ENCODE measurements at regions not wholly inside any gene's neighbourhood (a gene's known extent, or its start where the extent isn't known, plus 50 kb on each side); places are given as distances from the start of the nearest gene placed in this dataset.

DNA sequence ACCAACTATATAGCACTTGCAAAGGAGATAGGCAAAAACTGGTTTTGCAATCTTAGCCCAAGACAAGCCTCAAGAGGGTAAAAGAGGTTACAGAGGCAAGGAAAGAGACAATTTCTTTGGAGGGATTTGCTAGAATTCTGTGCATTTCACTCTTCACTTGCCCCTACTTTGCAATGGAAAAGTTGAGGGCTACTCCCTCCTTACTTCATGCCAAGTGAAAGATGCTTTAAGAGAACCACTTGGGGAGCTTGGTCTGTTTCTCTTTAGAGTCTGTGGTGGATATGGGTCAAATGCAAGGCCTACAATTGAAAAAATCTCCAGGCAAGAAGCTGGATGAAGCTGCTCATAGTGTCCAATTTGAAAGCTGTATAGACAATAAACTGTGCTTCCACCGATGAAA is 167.7 kb upstream of the DIO2 start (continued):
- TF ChIP-seq GATA2 (CRISPR knock-in tag; IDR thresholded peaks at IDR 0.05) = no peak

DNA sequence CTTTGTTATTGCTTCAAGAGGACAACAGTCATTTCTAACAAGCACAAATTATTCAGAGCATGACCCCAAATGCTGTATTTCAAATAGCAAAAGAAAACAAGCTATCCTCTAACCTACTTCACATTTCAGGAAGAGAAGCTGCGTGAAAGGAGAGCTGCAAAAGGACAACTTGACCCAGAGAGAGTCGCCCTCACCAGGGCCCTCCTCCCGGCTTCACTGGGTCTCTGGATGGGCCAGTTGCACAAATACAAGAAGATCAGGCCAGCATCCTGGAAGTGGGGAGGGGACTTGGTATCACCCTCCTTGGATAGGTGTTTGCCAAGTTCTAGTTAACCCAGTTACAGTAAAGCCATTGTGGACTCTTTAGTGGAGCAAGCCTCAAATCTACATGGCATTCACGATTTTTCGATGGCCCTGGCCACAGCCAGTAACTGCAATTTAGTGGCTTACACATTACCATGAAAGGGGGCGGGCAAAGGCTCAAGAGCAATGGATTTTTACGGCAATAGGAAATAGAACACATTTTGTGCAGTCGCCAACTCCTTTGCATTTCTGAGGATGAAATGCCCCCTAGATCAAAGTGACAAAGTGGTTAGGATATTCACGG is 166.9 kb upstream of the DIO2 start:
- CTCF ChIA-PET = interaction anchor here (1.4 kb wide), 1 partner anchor 22 kb away, joined by 3 read pairs; no protein-coding TSS in a partner anchor
- H3K36me3 ChIP-seq (replicated peaks in 1 of 2; ENCODE audit: control insufficient read depth in 1 of 2, insufficient read depth in 2 of 2, low read length in 1 of 2) = no peaks in the 10 kb centered on the region
- no peak for TF ChIP-seq POLR2AphosphoS5 (IDR thresholded peaks at IDR 0.05; ENCODE audit: low read depth, low read length)
- no peak for TF ChIP-seq CHD2 (IDR thresholded peaks at IDR 0.05; ENCODE audit: low read length, partially characterized antibody)
- TF ChIP-seq TAF1 (IDR thresholded peaks at IDR 0.05; ENCODE audit: borderline replicate concordance, low read depth, low read length) = no peak
- no peak for TF ChIP-seq EZH2phosphoT487 (IDR thresholded peaks at IDR 0.05; ENCODE audit: borderline replicate concordance, low read depth)
- TF ChIP-seq YY1 (IDR thresholded peaks at IDR 0.05; ENCODE audit: low read depth) = no peak
- no peak for TF ChIP-seq RFX5 (IDR thresholded peaks at IDR 0.05; ENCODE audit: low read length)
- no peak for TF ChIP-seq FOSL2 (IDR thresholded peaks at IDR 0.05; ENCODE audit: borderline replicate concordance, low read depth)
- no peak for TF ChIP-seq TCF12 (IDR thresholded peaks at IDR 0.05)
- TF ChIP-seq IRF3 (IDR thresholded peaks at IDR 0.05; ENCODE audit: low read depth, low read length) = no peak
- no peak for TF ChIP-seq TEAD4 (IDR thresholded peaks at IDR 0.05; ENCODE audit: borderline replicate concordance, insufficient read depth)
- no peak for TF ChIP-seq MEF2A (IDR thresholded peaks at IDR 0.05; ENCODE audit: borderline replicate concordance, low read depth)
- TF ChIP-seq USF2 (IDR thresholded peaks at IDR 0.05; ENCODE audit: borderline replicate concordance, low read depth, low read length) = no peak
- no peak for TF ChIP-seq NFIC (IDR thresholded peaks at IDR 0.05; ENCODE audit: borderline replicate concordance)
- TF ChIP-seq REST (IDR thresholded peaks at IDR 0.05; ENCODE audit: low read depth, low read length) = no peak
- TF ChIP-seq EP300 (IDR thresholded peaks at IDR 0.05; ENCODE audit: borderline replicate concordance in 1 of 2, low read depth in 1 of 2, low read length in 1 of 2) = no peak
- no peak overlapping the region for H3K27ac ChIP-seq (ENCODE audit: low read depth in 2 of 2, low read length in 1 of 2)
- H3K4me1 ChIP-seq (ENCODE audit: control insufficient read depth in 1 of 2, insufficient read depth in 2 of 2, low read depth in 1 of 2, low read length in 1 of 2) = no peaks in the 10 kb centered on the region
- H2AFZ ChIP-seq (ENCODE audit: low read depth) = no peak overlapping the region
- POLR2A ChIA-PET = no interaction called here
- H3K27me3 ChIP-seq (ENCODE audit: insufficient read depth) = no peaks in the 10 kb centered on the region
- H3K9ac ChIP-seq = no peak overlapping the region
- H3K9me3 ChIP-seq = no peaks in the 10 kb centered on the region
- H4K20me1 ChIP-seq (ENCODE audit: insufficient read depth) = no peaks in the 10 kb centered on the region
- 54% methylated on average over 9 of the region's 9 CpGs for WGBS (ENCODE audit: low lambda C conversion rate)
- no peak for DNase-seq
- H3K79me2 ChIP-seq (ENCODE audit: insufficient read depth) = no peaks in the 10 kb centered on the region
- no peak overlapping the region for H3K4me3 ChIP-seq (ENCODE audit: low read depth in 2 of 2, low read length in 1 of 2)
- H3K9me2 ChIP-seq = no peaks in the 10 kb centered on the region
- no peaks in the 10 kb centered on the region for H3F3A ChIP-seq (replicated peaks; ENCODE audit: insufficient read depth)
- H3K4me2 ChIP-seq = no peak overlapping the region
